Left colon (tissue), 2 donors: ENCODE measurements at regions not wholly inside any gene's neighbourhood (a gene's known extent, or its start where the extent isn't known, plus 50 kb on each side); places are given as distances from the start of the nearest gene placed in this dataset.
"Not testable (repeated sequence)": the region's sequence is repeated elsewhere in the genome, so short reads cannot be mapped to it uniquely, and the experiment has no call there.

Experiments used
- ATAC-seq: fragments of 200-7000 bp; cut with Tn5 transposase; one replicate; pipeline ENCODE4 v1.9.1; 2020; ENCODE audit warnings: mild to moderate bottlenecking, moderate library complexity
- DNase-seq, 2 donors: peaks; one replicate each; pipeline ENCODE4 v3.0.0-alpha.2; 2020
- intact Hi-C, 2 donors: fragments of 100-400 bp; cut with DNase I in 1 of 2; cut with micrococcal nuclease in 1 of 2; formaldehyde crosslinking; loops; one replicate each; pipeline versions ENCODE4 v1.11.2 to v1.14.0; 2022; cut with DNase I, micrococcal nuclease
- donor health status: DM: no; HTN: no; CAD: no.
- donor health status: DM: yes; HTN: yes; CAD: no.

- intact Hi-C loops = no loop called here
Measured at GRCh38 chr13:44887515-44887914, 101.8 kb downstream of the NUFIP1 start.

GRCh38 chr13:44884076-44884729 lies 105.1 kb downstream of the NUFIP1 start:
- DNase-seq (no peak), ATAC-seq (no peak)
- intact Hi-C loops = no loop called here

More at GRCh38 chr13:44887515-44887914, 101.8 kb downstream of the NUFIP1 start:
- DNase-seq = no peak
- no peak for ATAC-seq

GRCh38 chr13:44879452-44880058 lies 109.7 kb downstream of the NUFIP1 start:
- ATAC-seq (peak; percentile 89), DNase-seq (peak; percentile 34 to 44)
- intact Hi-C loops = no loop called here

- no peak for DNase-seq
- no peak for ATAC-seq
- intact Hi-C loops = no loop called here
Measured at GRCh38 chr13:44876782-44877324, 112.4 kb downstream of the NUFIP1 start.

GRCh38 chr13:44874886-44875630 lies 114.2 kb downstream of the NUFIP1 start:
- ATAC-seq (no peak), DNase-seq (no peak)
- intact Hi-C loops = no loop called here

GRCh38 chr13:44874176-44874575 lies 115.1 kb downstream of the NUFIP1 start:
- intact Hi-C loops = no loop called here
- no peak for ATAC-seq
- DNase-seq = no peak

GRCh38 chr13:44873461-44873860 lies 115.8 kb downstream of the NUFIP1 start:
- intact Hi-C loops = no loop called here
- ATAC-seq (no peak), DNase-seq (no peak)

GRCh38 chr13:44872751-44873150 lies 116.5 kb downstream of the NUFIP1 start:
- intact Hi-C loops = no loop called here
- ATAC-seq = no peak
- no peak for DNase-seq

GRCh38 chr13:44870456-44870929 lies 118.8 kb downstream of the NUFIP1 start:
- intact Hi-C loops = no loop called here
- DNase-seq (peak; percentile 61 to 84), ATAC-seq (peak; percentile 86)

- ATAC-seq = no peak
Measured at GRCh38 chr13:44869167-44869566, 120.1 kb downstream of the NUFIP1 start.

GRCh38 chr13:44868397-44868796 lies 120.9 kb downstream of the NUFIP1 start:
- ATAC-seq (no peak), DNase-seq (no peak)
- intact Hi-C loops = no loop called here

More at GRCh38 chr13:44869167-44869566, 120.1 kb downstream of the NUFIP1 start:
- no peak for DNase-seq
- intact Hi-C loops = no loop called here

GRCh38 chr13:44867825-44868224 lies 121.4 kb downstream of the NUFIP1 start:
- ATAC-seq = no peak
- DNase-seq = no peak
- intact Hi-C loops = no loop called here

GRCh38 chr13:44866411-44866911 lies 122.8 kb downstream of the NUFIP1 start:
- ATAC-seq (peak; percentile 38), DNase-seq (no peak)
- intact Hi-C loops = no loop called here

GRCh38 chr13:44865722-44866410 lies 123.4 kb downstream of the NUFIP1 start:
- no peak for DNase-seq
- no peak for ATAC-seq
- intact Hi-C loops = no loop called here

GRCh38 chr13:44863641-44864040 lies 125.6 kb downstream of the NUFIP1 start:
- ATAC-seq, intact Hi-C loops, DNase-seq: not testable (repeated sequence)

GRCh38 chr13:44860454-44860853 lies 128.8 kb downstream of the NUFIP1 start:
- DNase-seq (no peak), ATAC-seq (peak; percentile 88)
- intact Hi-C loops = no loop called here

- intact Hi-C loops = no loop called here
- ATAC-seq (no peak), DNase-seq (no peak)
Measured at GRCh38 chr13:44857736-44858135, 131.5 kb downstream of the NUFIP1 start.

GRCh38 chr13:44857061-44857460 lies 132.2 kb downstream of the NUFIP1 start:
- intact Hi-C loops = no loop called here
- no peak for ATAC-seq
- no peak for DNase-seq

- DNase-seq (no peak), ATAC-seq (no peak)
- intact Hi-C loops = no loop called here
Measured at GRCh38 chr13:44855860-44856259, 133.4 kb downstream of the NUFIP1 start.
